ENCODE measurements at regions not wholly inside any gene's neighbourhood (a gene's known extent, or its start where the extent isn't known, plus 50 kb on each side); places are given as distances from the start of the nearest gene placed in this dataset.

- TF ChIP-seq CTCF (IDR thresholded peaks at IDR 0.05; ENCODE audit: insufficient read depth, low read length, poor library complexity, severe bottlenecking), result peak; percentile 43
- H3K36me3 ChIP-seq (ENCODE audit: control insufficient read depth, insufficient read depth, low read length), result no peaks in the 10 kb centered on the region
- DNase-seq (ENCODE audit: extremely low read depth, insufficient read length), result no peak
- H3K27me3 ChIP-seq (replicated peaks; ENCODE audit: control insufficient read depth, insufficient read depth, low read length), result no peaks in the 10 kb centered on the region
- H3K4me3 ChIP-seq (replicated peaks; ENCODE audit: low read depth, low read length), result no peak overlapping the region
Measured at GRCh38 chr12:66066137-66066928, 64.2 kb downstream of the LLPH start.

DNA sequence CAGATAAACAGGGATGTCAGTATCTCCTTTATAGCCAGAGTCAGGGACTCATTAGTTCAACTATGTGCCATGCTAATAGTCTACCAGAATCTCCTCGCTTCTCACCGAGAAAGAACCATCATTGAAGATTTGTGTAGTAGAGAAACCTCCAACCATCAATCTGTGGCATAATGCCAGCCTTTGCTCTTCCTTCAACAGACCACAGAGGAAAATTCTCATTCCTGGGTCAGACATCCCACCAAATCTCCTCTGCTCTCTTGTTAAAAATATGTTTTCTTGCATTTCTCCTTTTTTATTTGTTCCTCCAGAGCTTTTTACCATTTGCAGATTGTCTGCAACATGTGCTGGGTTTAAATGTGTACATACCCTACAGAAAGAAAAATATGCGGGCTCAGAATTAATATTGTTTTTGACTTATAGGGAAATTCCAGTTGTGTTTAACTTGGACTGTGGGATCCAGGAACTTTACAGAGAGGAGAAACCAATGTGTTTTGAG, 64.9 kb downstream of the LLPH start:
- no peak for TF ChIP-seq CTCF (IDR thresholded peaks at IDR 0.05; ENCODE audit: insufficient read depth, low read length, poor library complexity, severe bottlenecking)
- DNase-seq (ENCODE audit: extremely low read depth, insufficient read length), result no peak
- H3K4me3 ChIP-seq (replicated peaks; ENCODE audit: low read depth, low read length), result no peak overlapping the region
- no peaks in the 10 kb centered on the region for H3K27me3 ChIP-seq (replicated peaks; ENCODE audit: control insufficient read depth, insufficient read depth, low read length)
- H3K36me3 ChIP-seq (ENCODE audit: control insufficient read depth, insufficient read depth, low read length), result no peaks in the 10 kb centered on the region

- no peak overlapping the region for H3K4me3 ChIP-seq (replicated peaks; ENCODE audit: low read depth, low read length)
- no peaks in the 10 kb centered on the region for H3K36me3 ChIP-seq (ENCODE audit: control insufficient read depth, insufficient read depth, low read length)
- no peak for TF ChIP-seq CTCF (IDR thresholded peaks at IDR 0.05; ENCODE audit: insufficient read depth, low read length, poor library complexity, severe bottlenecking)
- no peaks in the 10 kb centered on the region for H3K27me3 ChIP-seq (replicated peaks; ENCODE audit: control insufficient read depth, insufficient read depth, low read length)
- DNase-seq (ENCODE audit: extremely low read depth, insufficient read length), result no peak
Measured at GRCh38 chr12:66065150-66065549, 65.4 kb downstream of the LLPH start.

- TF ChIP-seq CTCF (IDR thresholded peaks at IDR 0.05; ENCODE audit: insufficient read depth, low read length, poor library complexity, severe bottlenecking), result no peak
- H3K4me3 ChIP-seq (replicated peaks; ENCODE audit: low read depth, low read length), result no peak overlapping the region
- DNase-seq (ENCODE audit: extremely low read depth, insufficient read length), result no peak
- H3K36me3 ChIP-seq (ENCODE audit: control insufficient read depth, insufficient read depth, low read length), result no peaks in the 10 kb centered on the region
- H3K27me3 ChIP-seq (replicated peaks; ENCODE audit: control insufficient read depth, insufficient read depth, low read length), result no peaks in the 10 kb centered on the region
Measured at GRCh38 chr12:66063916-66064315, 66.6 kb downstream of the LLPH start.

GRCh38 chr12:66062290-66062625, 68.3 kb downstream of the LLPH start:
- Histone ChIP-seq H3K27me3 (replicated peaks; ENCODE audit: control insufficient read depth, insufficient read depth, low read length) (no peaks in the 10 kb centered on the region), H3K36me3 (ENCODE audit: control insufficient read depth, insufficient read depth, low read length) (no peaks in the 10 kb centered on the region), H3K4me3 (replicated peaks; ENCODE audit: low read depth, low read length) (no peak overlapping the region)
- no peak for TF ChIP-seq CTCF (IDR thresholded peaks at IDR 0.05; ENCODE audit: insufficient read depth, low read length, poor library complexity, severe bottlenecking)
- DNase-seq (ENCODE audit: extremely low read depth, insufficient read length), result no peak

All from GM06990 (cell line).